Suprapubic skin (tissue), 4 donors: ENCODE measurements at regions not wholly inside any gene's neighbourhood (a gene's known extent, or its start where the extent isn't known, plus 50 kb on each side); places are given as distances from the start of the nearest gene placed in this dataset.

Source experiments
- DNase-seq, 2 donors: peaks; one replicate each; pipeline ENCODE4 v3.0.0-alpha.2; 2019; ENCODE audit warnings: low spot score in 2 of 2
- H3K27ac ChIP-seq: fragments of 200-600 bp; sonication (generic); one replicate; pipeline ENCODE4 v1.5.1; 2019
- H3K27me3 ChIP-seq: fragments of 200-600 bp; sonication (generic); one replicate; pipeline ENCODE4 v1.5.1; 2019
- H3K36me3 ChIP-seq: fragments of 200-600 bp; sonication (generic); one replicate; pipeline ENCODE4 v1.5.1; 2019
- H3K4me1 ChIP-seq: fragments of 200-600 bp; sonication (generic); one replicate; pipeline ENCODE4 v1.5.1; 2019
- H3K4me3 ChIP-seq: fragments of 200-600 bp; sonication (generic); one replicate; pipeline ENCODE4 v1.5.1; 2019; ENCODE audit warnings: mild to moderate bottlenecking
- H3K9me3 ChIP-seq: fragments of 200-600 bp; sonication (generic); one replicate; pipeline ENCODE4 v1.5.1; 2019
- EP300 ChIP-seq: sonication (generic); formaldehyde crosslinking; IDR thresholded peaks from one replicate; pipeline ENCODE4 v1.6.1; 2017; ENCODE audit warnings: antibody characterized with exemption
- POLR2A ChIP-seq, 2 donors: fragments of 450-650 bp; IDR thresholded peaks; one replicate each; pipeline ENCODE4 v1.6.1; 2017; ENCODE audit warnings: antibody characterized with exemption in 2 of 2, mild to moderate bottlenecking in 2 of 2, moderate library complexity in 2 of 2
- POLR2AphosphoS5 ChIP-seq, 3 donors: sonication (generic); formaldehyde crosslinking; IDR thresholded peaks; one replicate each; pipeline ENCODE4 v1.6.1; 2017; ENCODE audit warnings: antibody characterized with exemption in 3 of 3
- WGBS: methylation state at CpG from one replicate; pipeline ENCODE4 v1.1.5; 2018; 5-methylcytosine and 5-hydroxymethylcytosine counted together
- TF ChIP-seq, protein P1 (sequence below), 2 donors: fragments of 200-600 bp in 1 of 2; fragments of 450-650 bp in 1 of 2; sonication (generic) in 1 of 2; IDR thresholded peaks; one replicate each; pipeline ENCODE4 v1.5.1; 2016 to 2019; ENCODE audit warnings: antibody characterized with exemption in 2 of 2, mild to moderate bottlenecking in 1 of 2, moderate library complexity in 1 of 2

GRCh38 chr3:31270010-31270409, 262.7 kb upstream of the STT3B start:
- no peaks in the 10 kb centered on the region for H3K9me3 ChIP-seq
- H3K36me3 ChIP-seq = no peaks in the 10 kb centered on the region
- DNase-seq = no peak
- no peak overlapping the region for H3K27ac ChIP-seq
- no peak overlapping the region for H3K4me3 ChIP-seq
- no peaks in the 10 kb centered on the region for H3K27me3 ChIP-seq
- TF ChIP-seq POLR2AphosphoS5 (IDR thresholded peaks at IDR 0.05) = no peak
- TF ChIP-seq EP300 = no peak
- no peak for TF ChIP-seq POLR2A (IDR thresholded peaks at IDR 0.05)
- TF ChIP-seq, protein P1, sequence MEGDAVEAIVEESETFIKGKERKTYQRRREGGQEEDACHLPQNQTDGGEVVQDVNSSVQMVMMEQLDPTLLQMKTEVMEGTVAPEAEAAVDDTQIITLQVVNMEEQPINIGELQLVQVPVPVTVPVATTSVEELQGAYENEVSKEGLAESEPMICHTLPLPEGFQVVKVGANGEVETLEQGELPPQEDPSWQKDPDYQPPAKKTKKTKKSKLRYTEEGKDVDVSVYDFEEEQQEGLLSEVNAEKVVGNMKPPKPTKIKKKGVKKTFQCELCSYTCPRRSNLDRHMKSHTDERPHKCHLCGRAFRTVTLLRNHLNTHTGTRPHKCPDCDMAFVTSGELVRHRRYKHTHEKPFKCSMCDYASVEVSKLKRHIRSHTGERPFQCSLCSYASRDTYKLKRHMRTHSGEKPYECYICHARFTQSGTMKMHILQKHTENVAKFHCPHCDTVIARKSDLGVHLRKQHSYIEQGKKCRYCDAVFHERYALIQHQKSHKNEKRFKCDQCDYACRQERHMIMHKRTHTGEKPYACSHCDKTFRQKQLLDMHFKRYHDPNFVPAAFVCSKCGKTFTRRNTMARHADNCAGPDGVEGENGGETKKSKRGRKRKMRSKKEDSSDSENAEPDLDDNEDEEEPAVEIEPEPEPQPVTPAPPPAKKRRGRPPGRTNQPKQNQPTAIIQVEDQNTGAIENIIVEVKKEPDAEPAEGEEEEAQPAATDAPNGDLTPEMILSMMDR (IDR thresholded peaks at IDR 0.05) = no peak
- peaks cover 11% of the 10 kb centered on the region for H3K4me1 ChIP-seq

DNA sequence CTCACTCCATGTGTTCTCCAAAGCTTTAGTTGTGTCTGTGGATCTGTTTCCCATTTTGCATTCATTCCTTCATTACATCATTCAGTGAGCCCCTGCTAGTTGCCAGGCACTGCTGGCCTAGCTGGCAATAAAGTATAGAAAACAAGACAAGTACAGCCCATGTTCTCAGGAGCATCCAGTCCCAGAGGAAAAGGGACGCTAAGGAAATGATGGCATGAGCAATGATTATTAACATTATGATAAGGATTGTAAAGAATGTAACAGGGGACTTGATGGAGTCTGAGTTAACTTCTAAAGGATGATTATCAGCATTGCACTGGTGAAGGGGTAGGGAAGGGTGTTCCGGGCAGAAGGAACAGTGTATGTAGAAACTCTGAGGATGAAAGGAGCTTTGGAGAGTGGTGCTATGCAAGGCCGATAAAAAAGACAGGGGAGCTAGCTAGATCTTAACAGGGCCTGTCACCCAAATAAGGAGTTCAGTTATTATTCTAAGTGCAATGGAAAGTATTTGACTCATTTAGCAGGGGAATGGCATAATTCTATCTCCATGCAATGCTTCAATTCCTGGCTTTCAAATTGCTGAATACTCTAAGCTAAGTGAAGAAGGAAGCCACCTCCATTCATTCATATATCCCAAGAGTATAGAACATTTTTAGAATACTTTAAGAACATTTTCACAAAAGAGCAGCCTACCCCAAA, 258.2 kb upstream of the STT3B start:
- H3K9me3 ChIP-seq = no peaks in the 10 kb centered on the region
- peak overlapping the region; percentile 43 for H3K27ac ChIP-seq
- no peak overlapping the region for H3K4me3 ChIP-seq
- H3K36me3 ChIP-seq = no peaks in the 10 kb centered on the region
- 80% methylated on average over 3 of the region's 3 CpGs for WGBS
- DNase-seq = no peak
- H3K27me3 ChIP-seq = no peaks in the 10 kb centered on the region
- H3K4me1 ChIP-seq = peaks cover 24% of the 10 kb centered on the region
- TF ChIP-seq EP300 (no peak), POLR2AphosphoS5 (IDR thresholded peaks at IDR 0.05) (no peak), POLR2A (IDR thresholded peaks at IDR 0.05) (no peak)
- TF ChIP-seq, protein P1 (IDR thresholded peaks at IDR 0.05) = no peak

DNA sequence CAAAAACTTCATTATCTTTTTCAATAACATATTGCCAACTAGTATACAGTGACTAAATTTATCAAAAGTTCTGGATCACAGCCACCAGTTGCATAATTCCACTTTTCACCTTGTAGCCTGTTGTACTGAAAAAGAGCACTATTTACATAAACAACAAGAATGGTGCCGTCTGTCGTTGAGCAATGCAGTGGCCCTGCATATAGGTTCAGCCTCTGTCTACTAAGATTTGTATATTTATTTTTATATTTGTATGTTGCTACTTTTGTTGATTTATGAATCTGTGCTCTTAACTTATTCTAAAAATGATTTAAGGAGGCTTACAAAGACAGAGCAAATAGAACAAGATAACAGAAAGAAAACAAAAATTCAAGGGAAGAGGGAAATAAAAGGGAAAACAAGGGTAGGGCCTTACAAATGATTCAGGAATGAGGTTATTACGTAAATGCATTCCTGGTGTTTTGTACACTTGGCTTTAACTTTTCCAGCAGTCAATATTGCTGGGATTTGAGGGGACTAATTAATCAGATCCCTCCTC, 257.6 kb upstream of the STT3B start:
- WGBS = 31% methylated on average over 3 of the region's 3 CpGs
- H3K27ac ChIP-seq = peak overlapping the region; percentile 42
- DNase-seq = no peak

GRCh38 chr3:31275583-31275982, 257.1 kb upstream of the STT3B start:
- 77% methylated on average over 3 of the region's 3 CpGs for WGBS
- H3K4me1 ChIP-seq = peaks cover 24% of the 10 kb centered on the region
- no peaks in the 10 kb centered on the region for H3K27me3 ChIP-seq
- DNase-seq = no peak
- H3K9me3 ChIP-seq = no peaks in the 10 kb centered on the region
- H3K4me3 ChIP-seq = no peak overlapping the region
- H3K27ac ChIP-seq = peak overlapping the region; percentile 42
- no peaks in the 10 kb centered on the region for H3K36me3 ChIP-seq
- no peak for TF ChIP-seq EP300
- TF ChIP-seq, protein P1 (IDR thresholded peaks at IDR 0.05) = no peak
- TF ChIP-seq POLR2A (IDR thresholded peaks at IDR 0.05) = no peak
- TF ChIP-seq POLR2AphosphoS5 (IDR thresholded peaks at IDR 0.05) = no peak

More for the DNA sequence above, 257.6 kb upstream of the STT3B start:
- no peak for TF ChIP-seq POLR2A (IDR thresholded peaks at IDR 0.05)
- TF ChIP-seq, protein P1 (IDR thresholded peaks at IDR 0.05) = no peak
- no peak for TF ChIP-seq POLR2AphosphoS5 (IDR thresholded peaks at IDR 0.05)
- TF ChIP-seq EP300 = no peak
- Histone ChIP-seq H3K36me3 (no peaks in the 10 kb centered on the region), H3K4me1 (peaks cover 24% of the 10 kb centered on the region), H3K27me3 (no peaks in the 10 kb centered on the region), H3K4me3 (no peak overlapping the region), H3K9me3 (no peaks in the 10 kb centered on the region)

GRCh38 chr3:31277582-31277981, 255.1 kb upstream of the STT3B start:
- DNase-seq = no peak
- H3K36me3 ChIP-seq = no peaks in the 10 kb centered on the region
- 45% methylated on average over 2 of the region's 2 CpGs for WGBS
- H3K9me3 ChIP-seq = no peaks in the 10 kb centered on the region
- H3K27me3 ChIP-seq = no peaks in the 10 kb centered on the region
- H3K27ac ChIP-seq = no peak overlapping the region
- H3K4me1 ChIP-seq = peaks cover 24% of the 10 kb centered on the region
- no peak overlapping the region for H3K4me3 ChIP-seq
- TF ChIP-seq POLR2A (IDR thresholded peaks at IDR 0.05) (no peak), EP300 (no peak), POLR2AphosphoS5 (IDR thresholded peaks at IDR 0.05) (no peak)
- TF ChIP-seq, protein P1 (IDR thresholded peaks at IDR 0.05) = no peak
